ENCODE measurements at regions not wholly inside any gene's neighbourhood (a gene's known extent, or its start where the extent isn't known, plus 50 kb on each side); places are given as distances from the start of the nearest gene placed in this dataset.

DNA sequence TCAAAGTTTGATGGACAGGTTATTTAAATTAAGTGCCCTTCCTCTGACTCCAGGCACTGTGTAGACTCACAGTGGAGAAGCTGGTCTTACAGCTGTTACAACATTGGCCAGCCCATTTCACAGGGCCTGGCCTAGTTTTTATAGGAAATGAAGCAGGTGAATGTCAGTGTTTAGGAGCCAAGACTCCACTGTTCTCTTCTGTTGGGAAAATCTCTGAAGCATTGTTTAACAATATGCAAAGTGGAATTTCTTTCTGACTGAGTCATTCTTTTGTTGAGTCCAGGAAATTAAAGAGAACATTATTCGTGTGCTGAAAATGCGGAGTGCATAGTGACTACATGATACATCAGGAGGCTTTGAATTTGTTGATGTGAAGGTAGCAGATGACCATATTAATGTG, 64.7 kb downstream of the ARRDC4 start:
- peak; percentile 8 to 21 for DNase-seq

- no peak for DNase-seq
Observed at GRCh38 chr15:98034731-98035130, 74.2 kb downstream of the ARRDC4 start.

DNA sequence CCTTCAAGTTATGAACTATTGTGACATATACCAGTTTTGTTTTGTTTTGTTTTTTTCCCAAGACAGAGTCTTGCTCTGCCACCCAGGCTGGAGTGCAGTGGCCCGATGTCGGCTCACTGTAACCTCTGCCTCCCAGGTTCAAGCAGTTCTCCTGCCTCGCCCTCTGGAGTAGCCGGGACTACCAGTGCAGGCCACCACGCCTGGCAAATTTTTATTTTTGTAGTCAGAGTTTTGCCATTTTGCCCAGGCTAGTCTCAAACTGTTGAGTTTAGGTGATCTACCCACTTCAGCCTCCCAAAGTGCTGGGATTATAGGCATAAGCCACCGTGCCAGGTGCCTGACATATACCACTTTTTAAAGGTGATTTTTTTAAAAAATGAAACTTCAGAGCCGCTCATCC, 74.6 kb downstream of the ARRDC4 start:
- DNase-seq, result no peak

GRCh38 chr15:98035577-98036010, 75.1 kb downstream of the ARRDC4 start:
- no peak for DNase-seq

DNA sequence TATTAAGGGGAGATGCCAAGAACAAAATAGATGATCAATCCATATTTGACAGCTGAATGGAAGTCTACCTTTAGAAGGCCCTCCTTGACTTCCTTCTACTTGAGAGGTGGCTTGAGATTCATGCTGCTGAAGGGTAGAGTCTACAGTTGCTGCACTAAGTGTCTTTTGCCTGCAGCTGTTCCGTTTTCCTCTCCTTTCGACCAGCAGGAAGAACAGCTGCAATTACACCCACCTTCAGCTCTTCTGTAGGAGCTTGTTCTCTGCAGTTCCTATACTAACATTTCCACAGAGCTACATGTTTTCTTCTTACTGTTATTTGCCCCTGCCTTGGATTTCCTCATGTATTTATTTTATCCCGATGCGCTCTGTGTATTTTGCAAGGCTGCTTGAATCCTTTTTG, 79.1 kb downstream of the ARRDC4 start:
- no peak for DNase-seq

GRCh38 chr15:98040146-98040545, 79.6 kb downstream of the ARRDC4 start:
- no peak for DNase-seq

- DNase-seq, result no peak
Observed at GRCh38 chr15:98043160-98044014, 82.9 kb downstream of the ARRDC4 start.

- DNase-seq, result no peak
Observed at GRCh38 chr15:98051734-98052133, 91.2 kb downstream of the ARRDC4 start.

GRCh38 chr15:98057453-98057852, 97.0 kb downstream of the ARRDC4 start:
- no peak for DNase-seq

GRCh38 chr15:98062869-98063268, 102.4 kb downstream of the ARRDC4 start:
- no peak for DNase-seq

- DNase-seq, result no peak
Observed at GRCh38 chr15:98063315-98063714, 102.8 kb downstream of the ARRDC4 start.

DNA sequence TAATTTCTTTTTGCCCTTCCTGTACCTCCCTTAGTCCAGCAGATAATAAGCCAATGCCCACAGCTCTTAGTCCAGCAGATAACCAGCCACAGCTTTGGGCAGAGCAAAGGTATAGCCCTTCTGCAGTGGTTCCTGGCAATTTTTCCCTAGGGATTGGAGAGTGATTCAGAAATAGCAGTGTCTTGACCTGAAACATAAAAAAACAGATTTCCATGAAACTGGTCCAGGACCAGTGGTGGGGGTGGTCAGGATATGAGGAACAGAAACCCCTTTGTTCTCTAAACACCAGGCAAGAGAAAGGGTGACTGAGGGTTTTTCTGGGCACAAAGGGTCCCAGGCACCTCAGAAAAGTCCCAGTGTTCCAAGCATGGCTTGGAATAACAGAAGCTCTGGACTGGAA, 103.4 kb downstream of the ARRDC4 start:
- no peak for DNase-seq

- DNase-seq, result no peak
Observed at GRCh38 chr15:98067339-98067738, 106.8 kb downstream of the ARRDC4 start.

GRCh38 chr15:98069256-98069655, 108.8 kb downstream of the ARRDC4 start:
- no peak for DNase-seq

GRCh38 chr15:98070137-98070536, 109.6 kb downstream of the ARRDC4 start:
- no peak for DNase-seq

GRCh38 chr15:98071786-98072185, 111.3 kb downstream of the ARRDC4 start:
- no peak for DNase-seq

DNA sequence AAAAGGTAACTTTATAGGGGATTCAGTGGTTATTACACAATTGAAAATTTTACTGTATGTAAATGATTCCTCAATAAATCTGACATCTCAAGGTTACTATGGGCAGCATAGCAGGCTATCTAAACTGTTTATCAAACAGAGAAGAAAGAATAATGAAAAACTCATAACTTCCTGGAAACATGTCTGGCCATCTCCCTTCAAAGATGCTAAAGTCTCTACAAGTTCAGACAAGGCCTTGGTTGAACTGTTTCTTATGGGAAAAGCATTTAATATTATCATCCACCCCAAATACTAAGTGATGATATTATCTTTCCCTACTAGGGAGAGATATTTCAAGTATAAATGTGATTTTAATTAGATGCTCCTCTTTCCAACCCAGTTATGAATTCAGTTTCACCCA, 114.9 kb downstream of the ARRDC4 start:
- DNase-seq, result no peak

GRCh38 chr15:98076021-98076816, 115.7 kb downstream of the ARRDC4 start:
- DNase-seq, result no peak

DNA sequence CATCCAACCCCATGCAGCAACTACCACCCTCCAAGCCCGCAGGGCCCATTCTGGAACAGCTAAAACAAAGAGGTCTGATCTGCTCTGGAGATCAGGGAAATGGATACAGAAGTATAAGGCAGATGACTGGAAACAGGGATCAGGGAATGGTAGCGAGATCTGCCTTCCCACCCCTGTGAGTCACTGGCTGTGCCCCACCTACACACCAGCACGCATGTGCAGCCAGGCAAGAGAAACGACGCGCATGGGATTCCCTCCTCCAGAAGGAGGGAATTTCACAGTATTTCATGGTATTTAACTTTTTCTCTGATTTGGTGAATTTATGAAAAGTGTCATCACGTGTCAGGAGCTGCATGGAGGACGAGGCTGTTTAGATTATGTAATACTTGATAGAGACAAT, 116.7 kb downstream of the ARRDC4 start:
- no peak for DNase-seq

GRCh38 chr15:98080791-98081190, 120.3 kb downstream of the ARRDC4 start:
- DNase-seq, result no peak

DNA sequence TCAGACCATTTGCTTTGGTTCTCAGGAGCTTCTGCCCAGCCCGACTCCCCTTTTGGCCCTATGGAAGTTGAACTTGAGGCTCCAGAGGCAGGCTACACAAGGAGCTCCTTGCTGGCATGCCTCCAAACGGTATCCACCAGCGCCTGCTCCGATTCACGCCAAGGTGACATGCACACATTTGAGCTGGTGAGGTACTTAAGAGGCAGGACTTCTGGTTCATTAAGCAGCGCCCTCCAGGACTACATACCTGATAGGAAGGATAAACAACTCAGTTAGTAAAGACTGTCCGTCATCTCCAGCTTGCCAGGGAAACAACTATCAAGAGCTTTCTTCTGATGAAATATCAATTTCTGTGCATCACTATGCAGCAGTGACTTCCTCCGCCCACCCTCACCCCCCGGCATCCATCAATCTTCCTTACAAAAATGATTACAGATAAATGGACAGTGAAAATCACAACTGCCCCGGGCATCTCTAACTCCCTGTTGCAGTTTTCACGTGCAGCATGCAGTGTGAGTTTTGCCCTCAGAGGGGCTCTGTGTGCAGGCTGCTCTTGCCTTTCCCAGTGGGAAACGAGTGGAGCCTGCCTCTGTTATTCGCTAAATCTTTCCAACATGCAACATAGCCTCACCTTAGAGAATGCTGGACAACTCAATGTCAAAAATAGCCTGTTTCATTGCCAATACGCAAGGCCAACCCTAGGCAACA, 122.9 kb downstream of the ARRDC4 start:
- no peak for DNase-seq

- DNase-seq, result peak in 1 of 2 experiments; percentile 71
Observed at GRCh38 chr15:98085003-98085639, 124.6 kb downstream of the ARRDC4 start.
